Loucy (cell line): ENCODE measurements at regions not wholly inside any gene's neighbourhood (a gene's known extent, or its start where the extent isn't known, plus 50 kb on each side); places are given as distances from the start of the nearest gene placed in this dataset.

Experiments
- H2AFZ ChIP-seq: fragments of 200-600 bp; sonication (generic); 2 replicates; pipeline ENCODE4 v1.6.0; 2016; ENCODE audit warnings: antibody characterized with exemption, mild to moderate bottlenecking, low read length, moderate library complexity
- H3F3A ChIP-seq: fragments of 200-600 bp; 2 replicates; pipeline ENCODE4 v1.6.0; 2016; ENCODE audit warnings: antibody characterized with exemption, low read depth, mild to moderate bottlenecking
- H3K27me3 ChIP-seq: fragments of 200-600 bp; sonication (generic); 2 replicates; pipeline ENCODE4 v1.6.1; 2014; ENCODE audit warnings: low read length, mild to moderate bottlenecking; ENCODE audit not compliant: insufficient read depth, poor library complexity, severe bottlenecking
- H3K36me3 ChIP-seq: fragments of 200-600 bp; sonication (generic); 2 replicates; pipeline ENCODE4 v1.6.1; 2016; ENCODE audit warnings: low read length; ENCODE audit not compliant: insufficient read depth
- H3K4me1 ChIP-seq: fragments of 200-600 bp; sonication (generic); 2 replicates; pipeline ENCODE4 v1.5.1; 2014; ENCODE audit warnings: low read length, mild to moderate bottlenecking; ENCODE audit not compliant: insufficient read depth, poor library complexity, severe bottlenecking
- H3K4me2 ChIP-seq: fragments of 200-600 bp; sonication (generic); 2 replicates; pipeline ENCODE4 v1.6.0; 2014; ENCODE audit warnings: antibody characterized with exemption, low read length, low read depth, mild to moderate bottlenecking; ENCODE audit not compliant: poor library complexity, severe bottlenecking
- H3K4me3 ChIP-seq: fragments of 200-600 bp; sonication (generic); 2 replicates; pipeline ENCODE4 v1.5.1; 2014; ENCODE audit warnings: low read length, mild to moderate bottlenecking, mixed read lengths; ENCODE audit not compliant: poor library complexity, severe bottlenecking
- H3K79me2 ChIP-seq: fragments of 200-600 bp; sonication (generic); 2 replicates; pipeline ENCODE4 v1.6.1; 2014; ENCODE audit warnings: low read length; ENCODE audit not compliant: insufficient read depth
- H3K9ac ChIP-seq: fragments of 200-600 bp; sonication (generic); 2 replicates; pipeline ENCODE4 v1.6.0; 2014; ENCODE audit warnings: mild to moderate bottlenecking, low read depth, low read length, moderate library complexity; ENCODE audit not compliant: poor library complexity, severe bottlenecking
- H3K9me2 ChIP-seq: fragments of 200-600 bp; sonication (generic); replicated peaks from 2 replicates; pipeline ENCODE4 v1.6.1; 2016; ENCODE audit warnings: low read depth, low read length, mixed read lengths
- H3K9me3 ChIP-seq: fragments of 200-600 bp; sonication (generic); 2 replicates; pipeline ENCODE4 v1.6.1; 2014; ENCODE audit warnings: mild to moderate bottlenecking, antibody characterized with exemption, low read length, low read depth; ENCODE audit not compliant: insufficient read depth
- H4K20me1 ChIP-seq: fragments of 200-600 bp; sonication (generic); 2 replicates; pipeline ENCODE4 v1.6.0; 2014; ENCODE audit warnings: antibody characterized with exemption, low read length, mild to moderate bottlenecking; ENCODE audit not compliant: insufficient read depth, poor library complexity, severe bottlenecking
- EZH2phosphoT487 ChIP-seq: fragments of 200-600 bp; IDR thresholded peaks from 2 replicates; pipeline ENCODE4 v1.6.1; 2018; ENCODE audit warnings: antibody characterized with exemption, mild to moderate bottlenecking, moderate library complexity, borderline replicate concordance
- TF ChIP-seq, protein P1 (sequence below): fragments of 200-600 bp; sonication (generic); conservative IDR thresholded peaks from 2 replicates; pipeline ENCODE4 v1.5.1; 2014; ENCODE audit warnings: mild to moderate bottlenecking, antibody characterized with exemption, low read length

DNA sequence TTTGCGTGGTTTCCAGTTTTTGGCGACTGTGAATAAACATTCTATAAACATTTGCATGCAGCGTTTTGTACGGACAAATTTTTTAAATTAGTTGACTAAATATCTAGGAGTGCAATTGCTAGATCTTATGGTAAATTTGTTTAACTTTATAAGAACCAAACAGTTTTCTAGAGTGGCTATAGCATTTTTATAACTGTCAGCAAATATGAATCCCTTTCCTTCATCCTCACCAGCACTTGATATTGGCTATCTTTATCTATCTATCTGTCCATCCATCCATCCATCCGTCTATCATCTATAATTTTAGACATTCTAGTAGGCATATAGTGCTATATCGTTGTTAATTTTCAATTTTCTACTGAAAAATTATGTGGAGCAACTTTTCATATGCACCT lies 158.4 kb upstream of the CHRNA7 start:
- Histone ChIP-seq H3K9ac (no peak overlapping the region), H3K9me2 (no peaks in the 10 kb centered on the region), H4K20me1 (no peaks in the 10 kb centered on the region), H3K9me3 (no peaks in the 10 kb centered on the region), H3K4me3 (no peak overlapping the region), H3F3A (no peaks in the 10 kb centered on the region), H2AFZ (no peak overlapping the region), H3K79me2 (no peaks in the 10 kb centered on the region), H3K4me1 (peaks cover 4% of the 10 kb centered on the region), H3K36me3 (no peaks in the 10 kb centered on the region), H3K4me2 (no peak overlapping the region), H3K27me3 (no peaks in the 10 kb centered on the region)
- no peak for TF ChIP-seq EZH2phosphoT487
- TF ChIP-seq, protein P1, sequence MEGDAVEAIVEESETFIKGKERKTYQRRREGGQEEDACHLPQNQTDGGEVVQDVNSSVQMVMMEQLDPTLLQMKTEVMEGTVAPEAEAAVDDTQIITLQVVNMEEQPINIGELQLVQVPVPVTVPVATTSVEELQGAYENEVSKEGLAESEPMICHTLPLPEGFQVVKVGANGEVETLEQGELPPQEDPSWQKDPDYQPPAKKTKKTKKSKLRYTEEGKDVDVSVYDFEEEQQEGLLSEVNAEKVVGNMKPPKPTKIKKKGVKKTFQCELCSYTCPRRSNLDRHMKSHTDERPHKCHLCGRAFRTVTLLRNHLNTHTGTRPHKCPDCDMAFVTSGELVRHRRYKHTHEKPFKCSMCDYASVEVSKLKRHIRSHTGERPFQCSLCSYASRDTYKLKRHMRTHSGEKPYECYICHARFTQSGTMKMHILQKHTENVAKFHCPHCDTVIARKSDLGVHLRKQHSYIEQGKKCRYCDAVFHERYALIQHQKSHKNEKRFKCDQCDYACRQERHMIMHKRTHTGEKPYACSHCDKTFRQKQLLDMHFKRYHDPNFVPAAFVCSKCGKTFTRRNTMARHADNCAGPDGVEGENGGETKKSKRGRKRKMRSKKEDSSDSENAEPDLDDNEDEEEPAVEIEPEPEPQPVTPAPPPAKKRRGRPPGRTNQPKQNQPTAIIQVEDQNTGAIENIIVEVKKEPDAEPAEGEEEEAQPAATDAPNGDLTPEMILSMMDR: no peak

DNA sequence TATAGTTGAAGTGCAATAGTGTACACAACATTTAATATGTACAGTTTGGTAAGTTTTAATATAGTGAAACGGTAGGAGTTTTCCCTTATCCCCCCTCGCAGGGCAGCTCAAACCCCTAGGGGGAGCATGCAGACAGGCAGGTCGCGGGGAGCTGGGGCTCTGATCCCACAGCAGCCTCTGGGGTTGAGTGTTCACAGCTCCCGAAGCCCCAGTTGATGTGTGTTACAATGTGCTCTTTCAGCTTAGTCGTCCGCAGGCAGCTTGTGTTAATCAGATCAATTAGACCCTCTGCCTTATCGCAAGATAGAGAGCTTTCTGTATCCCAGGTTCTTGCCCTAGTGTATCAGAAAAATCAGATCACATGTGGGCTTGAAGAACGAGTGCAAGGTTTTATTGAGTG lies 143.1 kb upstream of the CHRNA7 start:
- no peak overlapping the region for H3K9ac ChIP-seq
- no peaks in the 10 kb centered on the region for H4K20me1 ChIP-seq
- no peaks in the 10 kb centered on the region for H3K9me2 ChIP-seq
- no peak overlapping the region for H3K4me2 ChIP-seq
- no peak overlapping the region for H3K4me3 ChIP-seq
- H3K9me3 ChIP-seq: 0 out of 2 replicates have a peak, but pooled peaks cover 2% of the 10 kb centered on the region
- H3K36me3 ChIP-seq: no peaks in the 10 kb centered on the region
- H3K4me1 ChIP-seq: no peaks in the 10 kb centered on the region
- H2AFZ ChIP-seq: no peak overlapping the region
- H3K79me2 ChIP-seq: no peaks in the 10 kb centered on the region
- no peaks in the 10 kb centered on the region for H3K27me3 ChIP-seq
- H3F3A ChIP-seq: no peaks in the 10 kb centered on the region
- TF ChIP-seq EZH2phosphoT487: no peak
- TF ChIP-seq, protein P1: no peak

DNA sequence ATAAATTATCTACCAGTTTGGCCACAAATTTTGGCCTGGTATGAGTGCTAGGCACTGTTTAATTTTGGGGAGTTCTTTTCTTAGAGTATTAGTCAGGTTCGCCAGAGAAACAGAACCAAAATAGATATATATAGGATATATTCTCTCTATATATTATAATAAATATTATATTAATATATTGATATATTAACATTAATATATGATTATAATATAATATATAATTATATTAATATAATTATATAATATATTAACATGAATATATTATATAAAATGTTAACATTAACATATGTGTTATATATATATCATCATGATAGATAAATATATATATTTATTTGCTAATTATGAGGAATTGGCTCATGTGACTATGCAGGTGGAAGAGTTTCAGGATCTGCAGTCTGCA lies 137.8 kb upstream of the CHRNA7 start:
- Histone ChIP-seq H3K36me3 (no peaks in the 10 kb centered on the region), H3K79me2 (no peaks in the 10 kb centered on the region), H3K9me2 (no peaks in the 10 kb centered on the region), H3K4me2 (no peak overlapping the region), H3K9ac (no peak overlapping the region), H3K27me3 (no peaks in the 10 kb centered on the region), H4K20me1 (no peaks in the 10 kb centered on the region), H3K4me3 (no peak overlapping the region), H3F3A (no peaks in the 10 kb centered on the region), H3K4me1 (no peaks in the 10 kb centered on the region), H2AFZ (no peak overlapping the region), H3K9me3 (peaks cover 1% of the 10 kb centered on the region; the same call in 1 of the 2 replicates)
- TF ChIP-seq, protein P1: no peak
- no peak for TF ChIP-seq EZH2phosphoT487
